ENCODE measurements at regions not wholly inside any gene's neighbourhood (a gene's known extent, or its start where the extent isn't known, plus 50 kb on each side); places are given as distances from the start of the nearest gene placed in this dataset.

GRCh38 chr2:224260372-224261020, 141.4 kb downstream of the FAM124B start:
- no peak overlapping the region for H3K27ac Mint-ChIP-seq (ENCODE audit: low read depth, unreplicated experiment)
- intact Hi-C loops (cut with micrococcal nuclease) = no loop called here
- H3K4me1 Mint-ChIP-seq (ENCODE audit: insufficient read depth, unreplicated experiment) = no peaks in the 10 kb centered on the region
- no peaks in the 10 kb centered on the region for H3K27me3 Mint-ChIP-seq (ENCODE audit: insufficient read depth, unreplicated experiment)
- no peak overlapping the region for H3K4me3 Mint-ChIP-seq (ENCODE audit: unreplicated experiment)
- POLR2A ChIA-PET = interaction anchor here (0.7 kb wide), 1 partner anchor 367 kb away, joined by 3 read pairs; no protein-coding TSS in a partner anchor
- CTCF ChIA-PET = interaction anchor here (1.5 kb wide), 1 partner anchor 23 kb away, joined by 3 read pairs; no protein-coding TSS in a partner anchor
- no peaks in the 10 kb centered on the region for H3K9me3 Mint-ChIP-seq (ENCODE audit: unreplicated experiment)
- no peak for TF ChIP-seq CTCF (IDR thresholded peaks at IDR 0.05; ENCODE audit: unreplicated experiment)
- no TSS peak for BruUV-seq (replicated peaks)
- H3K36me3 Mint-ChIP-seq (ENCODE audit: insufficient read depth, unreplicated experiment) = no peaks in the 10 kb centered on the region
- no peak for DNase-seq (ENCODE audit: unreplicated experiment)

GRCh38 chr2:224259831-224260230, 142.1 kb downstream of the FAM124B start:
- Mint-ChIP-seq H3K27ac (ENCODE audit: low read depth, unreplicated experiment) (no peak overlapping the region), H3K27me3 (ENCODE audit: insufficient read depth, unreplicated experiment) (no peaks in the 10 kb centered on the region), H3K36me3 (ENCODE audit: insufficient read depth, unreplicated experiment) (no peaks in the 10 kb centered on the region), H3K4me3 (ENCODE audit: unreplicated experiment) (no peak overlapping the region), H3K4me1 (ENCODE audit: insufficient read depth, unreplicated experiment) (no peaks in the 10 kb centered on the region), H3K9me3 (ENCODE audit: unreplicated experiment) (no peaks in the 10 kb centered on the region)
- intact Hi-C loops (cut with micrococcal nuclease) = no loop called here
- DNase-seq (ENCODE audit: unreplicated experiment) = no peak
- CTCF ChIA-PET = interaction anchor here (1.5 kb wide), 1 partner anchor 24 kb away, joined by 3 read pairs; no protein-coding TSS in a partner anchor
- BruUV-seq (replicated peaks) = no TSS peak
- POLR2A ChIA-PET = no interaction called here
- TF ChIP-seq CTCF (IDR thresholded peaks at IDR 0.05; ENCODE audit: unreplicated experiment) = no peak

- intact Hi-C loops (cut with micrococcal nuclease) = no loop called here
- Mint-ChIP-seq H3K27ac (ENCODE audit: low read depth, unreplicated experiment) (no peak overlapping the region), H3K27me3 (ENCODE audit: insufficient read depth, unreplicated experiment) (no peaks in the 10 kb centered on the region), H3K9me3 (ENCODE audit: unreplicated experiment) (no peaks in the 10 kb centered on the region), H3K4me1 (ENCODE audit: insufficient read depth, unreplicated experiment) (no peaks in the 10 kb centered on the region), H3K36me3 (ENCODE audit: insufficient read depth, unreplicated experiment) (no peaks in the 10 kb centered on the region), H3K4me3 (ENCODE audit: unreplicated experiment) (no peak overlapping the region)
- no peak for DNase-seq (ENCODE audit: unreplicated experiment)
- BruUV-seq (replicated peaks) = no TSS peak
- ChIA-PET CTCF (no interaction called here), POLR2A (no interaction called here)
- no peak for TF ChIP-seq CTCF (IDR thresholded peaks at IDR 0.05; ENCODE audit: unreplicated experiment)
These were observed 143.8 kb downstream of the FAM124B start for GRCh38 chr2:224258059-224258458.

- intact Hi-C loops (cut with micrococcal nuclease) = no loop called here
- H3K36me3 Mint-ChIP-seq (ENCODE audit: insufficient read depth, unreplicated experiment) = no peaks in the 10 kb centered on the region
- no peak overlapping the region for H3K4me3 Mint-ChIP-seq (ENCODE audit: unreplicated experiment)
- H3K9me3 Mint-ChIP-seq (ENCODE audit: unreplicated experiment) = no peaks in the 10 kb centered on the region
- CTCF ChIA-PET = interaction anchor here (0.9 to 1.3 kb wide), 3 partner anchors 10 to 287 kb away, joined by 4 read pairs; no protein-coding TSS in a partner anchor
- TF ChIP-seq CTCF (IDR thresholded peaks at IDR 0.05; ENCODE audit: unreplicated experiment) = no peak
- no TSS peak for BruUV-seq (replicated peaks)
- no peaks in the 10 kb centered on the region for H3K4me1 Mint-ChIP-seq (ENCODE audit: insufficient read depth, unreplicated experiment)
- POLR2A ChIA-PET = interaction anchor here (0.6 kb wide), 1 partner anchor 1185 kb away, joined by 3 read pairs; no protein-coding TSS in a partner anchor
- no peak for DNase-seq (ENCODE audit: unreplicated experiment)
- H3K27ac Mint-ChIP-seq (ENCODE audit: low read depth, unreplicated experiment) = no peak overlapping the region
- no peaks in the 10 kb centered on the region for H3K27me3 Mint-ChIP-seq (ENCODE audit: insufficient read depth, unreplicated experiment)
These were observed 144.8 kb downstream of the FAM124B start for GRCh38 chr2:224257156-224257555.
